KMS-11 (cell line): ENCODE measurements at regions not wholly inside any gene's neighbourhood (a gene's known extent, or its start where the extent isn't known, plus 50 kb on each side); places are given as distances from the start of the nearest gene placed in this dataset.

ENCODE experiments used
- H2AFZ ChIP-seq: fragments of 200-600 bp; sonication (generic); 2 replicates; pipeline ENCODE4 v1.6.1; 2016; ENCODE audit warnings: antibody characterized with exemption, mixed run types, low read depth
- H3K27ac ChIP-seq: fragments of 200-600 bp; sonication (generic); 2 replicates; pipeline ENCODE4 v1.6.1; 2016; ENCODE audit warnings: mild to moderate bottlenecking, mixed run types
- H3K27me3 ChIP-seq: fragments of 200-600 bp; sonication (generic); 2 replicates; pipeline ENCODE4 v1.6.1; 2017; ENCODE audit warnings: mild to moderate bottlenecking, low read depth, mixed run types, moderate library complexity; ENCODE audit not compliant: insufficient read depth
- H3K36me3 ChIP-seq: fragments of 200-600 bp; sonication (generic); 2 replicates; pipeline ENCODE4 v1.6.1; 2017; ENCODE audit warnings: mild to moderate bottlenecking, mixed run types; ENCODE audit not compliant: insufficient read depth
- H3K4me1 ChIP-seq: fragments of 200-600 bp; sonication (generic); 2 replicates; pipeline ENCODE4 v1.6.1; 2016; ENCODE audit warnings: mild to moderate bottlenecking, low read depth, mixed run types; ENCODE audit not compliant: poor library complexity, severe bottlenecking
- H3K4me2 ChIP-seq: fragments of 200-600 bp; sonication (generic); 2 replicates; pipeline ENCODE4 v1.7.0; 2016; ENCODE audit warnings: mild to moderate bottlenecking, mixed run types
- H3K4me3 ChIP-seq: fragments of 200-600 bp; sonication (generic); IDR thresholded peaks from 2 replicates; pipeline ENCODE4 v1.6.1; 2017; ENCODE audit warnings: low read depth, low read length, mixed read lengths; ENCODE audit not compliant: insufficient read depth
- H3K79me2 ChIP-seq: fragments of 200-600 bp; sonication (generic); 2 replicates; pipeline ENCODE4 v1.6.1; 2016; ENCODE audit warnings: low read depth, mixed run types; ENCODE audit not compliant: insufficient read depth
- H3K9ac ChIP-seq: fragments of 200-600 bp; sonication (generic); 2 replicates; pipeline ENCODE4 v1.6.1; 2016; ENCODE audit warnings: mild to moderate bottlenecking, mixed run types
- H4K20me1 ChIP-seq: fragments of 200-600 bp; sonication (generic); 2 replicates; pipeline ENCODE4 v1.6.1; 2016; ENCODE audit warnings: mild to moderate bottlenecking, mixed run types; ENCODE audit not compliant: insufficient read depth
- TF ChIP-seq, protein P1 (sequence below): fragments of 200-600 bp; sonication (generic); conservative IDR thresholded peaks from 2 replicates; pipeline ENCODE4 v1.6.1; 2017; ENCODE audit warnings: low read depth, mild to moderate bottlenecking, antibody characterized with exemption, low read length, moderate library complexity, mixed read lengths

DNA sequence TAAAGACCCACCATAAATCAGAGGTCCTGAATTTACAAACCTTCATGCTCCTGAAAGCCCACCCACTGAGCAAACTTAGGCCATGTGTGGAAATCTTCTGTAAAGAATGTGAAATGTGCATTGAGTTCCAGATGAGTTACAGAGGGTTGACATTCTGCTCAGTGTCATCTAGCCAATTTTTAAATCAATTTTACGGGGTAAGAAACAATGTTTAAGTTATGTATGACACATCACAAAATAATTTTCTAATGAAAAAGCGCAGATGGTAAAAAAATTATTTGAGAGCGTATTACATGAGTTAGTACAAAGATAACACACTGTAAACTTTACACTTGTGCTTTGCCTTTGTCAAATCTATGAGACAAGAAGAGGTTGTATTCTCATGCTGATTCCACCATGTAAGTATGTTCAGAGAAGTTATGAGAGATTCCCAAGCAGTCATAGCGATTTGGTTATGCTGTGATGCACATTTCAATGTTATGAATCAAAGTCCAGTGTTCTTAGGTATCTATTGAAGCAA lies 446.3 kb downstream of the ADCYAP1 start:
- H3K4me3 ChIP-seq = no peak overlapping the region
- no peaks in the 10 kb centered on the region for H3K4me1 ChIP-seq
- H3K27me3 ChIP-seq = no peaks in the 10 kb centered on the region
- no peaks in the 10 kb centered on the region for H3K79me2 ChIP-seq
- no peak overlapping the region for H3K9ac ChIP-seq
- no peak overlapping the region for H3K4me2 ChIP-seq
- no peaks in the 10 kb centered on the region for H4K20me1 ChIP-seq
- H3K27ac ChIP-seq = no peak overlapping the region
- H2AFZ ChIP-seq = no peak overlapping the region
- no peaks in the 10 kb centered on the region for H3K36me3 ChIP-seq
- TF ChIP-seq, protein P1, sequence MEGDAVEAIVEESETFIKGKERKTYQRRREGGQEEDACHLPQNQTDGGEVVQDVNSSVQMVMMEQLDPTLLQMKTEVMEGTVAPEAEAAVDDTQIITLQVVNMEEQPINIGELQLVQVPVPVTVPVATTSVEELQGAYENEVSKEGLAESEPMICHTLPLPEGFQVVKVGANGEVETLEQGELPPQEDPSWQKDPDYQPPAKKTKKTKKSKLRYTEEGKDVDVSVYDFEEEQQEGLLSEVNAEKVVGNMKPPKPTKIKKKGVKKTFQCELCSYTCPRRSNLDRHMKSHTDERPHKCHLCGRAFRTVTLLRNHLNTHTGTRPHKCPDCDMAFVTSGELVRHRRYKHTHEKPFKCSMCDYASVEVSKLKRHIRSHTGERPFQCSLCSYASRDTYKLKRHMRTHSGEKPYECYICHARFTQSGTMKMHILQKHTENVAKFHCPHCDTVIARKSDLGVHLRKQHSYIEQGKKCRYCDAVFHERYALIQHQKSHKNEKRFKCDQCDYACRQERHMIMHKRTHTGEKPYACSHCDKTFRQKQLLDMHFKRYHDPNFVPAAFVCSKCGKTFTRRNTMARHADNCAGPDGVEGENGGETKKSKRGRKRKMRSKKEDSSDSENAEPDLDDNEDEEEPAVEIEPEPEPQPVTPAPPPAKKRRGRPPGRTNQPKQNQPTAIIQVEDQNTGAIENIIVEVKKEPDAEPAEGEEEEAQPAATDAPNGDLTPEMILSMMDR = no peak

DNA sequence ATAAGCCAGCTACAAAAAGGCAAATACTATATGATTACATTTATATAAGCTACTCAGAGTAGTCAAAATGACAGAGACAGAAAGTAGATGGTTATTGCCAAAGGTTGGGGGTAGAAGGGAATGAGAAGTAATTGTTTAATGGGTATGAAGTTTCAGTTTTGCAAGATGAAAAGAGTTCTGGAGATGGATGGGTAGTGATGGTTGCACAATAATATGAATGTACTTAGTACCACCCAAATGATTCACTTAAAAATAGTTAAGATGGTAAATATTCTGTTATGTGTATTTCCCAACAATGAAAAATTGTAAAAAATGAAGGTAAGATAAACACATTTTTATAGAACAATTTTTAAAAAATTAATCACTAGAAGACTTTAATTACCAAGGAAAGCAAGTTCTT lies 448.4 kb downstream of the ADCYAP1 start:
- no peaks in the 10 kb centered on the region for H3K27me3 ChIP-seq
- H2AFZ ChIP-seq = no peak overlapping the region
- H3K4me2 ChIP-seq = no peak overlapping the region
- no peaks in the 10 kb centered on the region for H4K20me1 ChIP-seq
- no peak overlapping the region for H3K27ac ChIP-seq
- no peak overlapping the region for H3K4me3 ChIP-seq
- H3K9ac ChIP-seq = no peak overlapping the region
- H3K36me3 ChIP-seq = no peaks in the 10 kb centered on the region
- TF ChIP-seq, protein P1 = no peak
- no peaks in the 10 kb centered on the region for H3K79me2 ChIP-seq
- H3K4me1 ChIP-seq = no peaks in the 10 kb centered on the region

DNA sequence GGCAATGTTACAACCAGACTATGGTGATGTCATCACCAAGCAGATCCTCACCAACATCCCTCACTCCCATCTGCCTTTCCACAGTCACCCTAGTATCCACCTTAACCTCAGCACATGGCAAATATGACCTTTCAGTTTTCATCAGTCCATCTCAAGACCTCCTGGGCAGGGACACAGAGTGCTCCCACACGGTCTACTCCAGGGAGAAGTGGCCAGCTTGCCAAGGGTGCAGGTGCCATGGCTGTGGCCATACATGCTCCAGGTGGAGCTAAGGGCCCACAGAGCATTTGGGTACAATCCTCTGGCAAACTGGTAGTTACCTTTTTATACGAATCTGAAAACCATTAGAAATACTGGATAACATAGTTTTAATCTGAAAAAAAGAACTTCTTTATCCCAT lies 453.1 kb downstream of the ADCYAP1 start:
- Histone ChIP-seq H3K4me2 (no peak overlapping the region), H3K36me3 (no peaks in the 10 kb centered on the region), H3K4me3 (no peak overlapping the region), H3K79me2 (no peaks in the 10 kb centered on the region), H3K27me3 (no peaks in the 10 kb centered on the region), H2AFZ (no peak overlapping the region), H3K9ac (no peak overlapping the region), H3K27ac (no peak overlapping the region), H4K20me1 (no peaks in the 10 kb centered on the region), H3K4me1 (no peaks in the 10 kb centered on the region)
- TF ChIP-seq, protein P1 = no peak

DNA sequence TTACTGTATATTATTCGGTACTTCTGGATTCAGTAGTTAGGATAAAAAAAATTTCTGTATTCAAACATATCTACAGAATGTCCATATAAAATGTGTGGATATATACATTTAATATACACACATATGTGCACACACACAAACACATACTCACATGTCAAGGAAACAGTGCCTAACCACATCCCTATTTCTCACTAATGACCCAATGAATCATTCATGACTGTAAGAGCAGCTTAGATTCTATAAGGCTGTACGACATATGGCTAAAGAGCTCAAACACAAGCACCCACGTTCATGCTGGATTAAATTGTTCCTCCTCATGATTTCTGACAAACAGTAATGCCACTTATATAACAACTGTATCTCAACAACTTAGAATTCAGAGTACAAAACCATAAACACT lies 457.3 kb downstream of the ADCYAP1 start:
- Histone ChIP-seq H3K4me2 (no peak overlapping the region), H3K9ac (no peak overlapping the region), H2AFZ (no peak overlapping the region), H3K4me3 (no peak overlapping the region), H4K20me1 (no peaks in the 10 kb centered on the region), H3K36me3 (no peaks in the 10 kb centered on the region), H3K27ac (no peak overlapping the region), H3K79me2 (no peaks in the 10 kb centered on the region), H3K27me3 (no peaks in the 10 kb centered on the region), H3K4me1 (no peaks in the 10 kb centered on the region)
- TF ChIP-seq, protein P1 = no peak
